ENCODE measurements at regions not wholly inside any gene's neighbourhood (a gene's known extent, or its start where the extent isn't known, plus 50 kb on each side); places are given as distances from the start of the nearest gene placed in this dataset.

- DNase-seq (no peak), FAIRE-seq (no peak)
- Histone ChIP-seq H3K27ac (ENCODE audit: low read depth in 2 of 2, low read length in 2 of 2) (no peak overlapping the region), H3K36me3 (ENCODE audit: control insufficient read depth in 2 of 3, insufficient read depth in 3 of 3, low read length in 3 of 3) (no peaks in the 10 kb centered on the region), H3K9ac (ENCODE audit: low read length in 3 of 3) (no peak overlapping the region), H3K4me3 (ENCODE audit: low read length in 3 of 3) (peak overlapping the region in 1 of 3 donors; percentile 23), H3K9me3 (ENCODE audit: control insufficient read depth in 2 of 3, insufficient read depth in 1 of 3, low read length in 3 of 3) (no peaks in the 10 kb centered on the region), H3K4me1 (ENCODE audit: control insufficient read depth in 2 of 3, insufficient read depth in 2 of 3, low read depth in 1 of 3, low read length in 3 of 3) (no peaks in the 10 kb centered on the region), H3K27me3 (ENCODE audit: control insufficient read depth, insufficient read depth, low read length) (no peaks in the 10 kb centered on the region)
- intact Hi-C loops (cut with DNase I) = no loop called here
- TF ChIP-seq CTCF (IDR thresholded peaks at IDR 0.05; ENCODE audit: borderline replicate concordance, extremely low read depth, insufficient read depth) = no peak
These were observed 351.1 kb downstream of the MIAT start for GRCh38 chr22:27008454-27008853.

- DNase-seq = no peak
- no peaks in the 10 kb centered on the region for H3K27me3 ChIP-seq (ENCODE audit: control insufficient read depth, insufficient read depth, low read length)
- H3K9me3 ChIP-seq (ENCODE audit: control insufficient read depth in 2 of 3, insufficient read depth in 1 of 3, low read length in 3 of 3) = peaks cover 0 to 5% (median 2%) of the 10 kb centered on the region in 3 donors
- intact Hi-C loops (cut with DNase I) = no loop called here
- no peaks in the 10 kb centered on the region for H3K36me3 ChIP-seq (ENCODE audit: control insufficient read depth in 2 of 3, insufficient read depth in 3 of 3, low read length in 3 of 3)
- no peak for TF ChIP-seq CTCF (IDR thresholded peaks at IDR 0.05; ENCODE audit: borderline replicate concordance, extremely low read depth, insufficient read depth)
- no peak overlapping the region for H3K9ac ChIP-seq (ENCODE audit: low read length in 3 of 3)
- no peaks in the 10 kb centered on the region for H3K4me1 ChIP-seq (ENCODE audit: control insufficient read depth in 2 of 3, insufficient read depth in 2 of 3, low read depth in 1 of 3, low read length in 3 of 3)
- H3K4me3 ChIP-seq (ENCODE audit: low read length in 3 of 3) = no peak overlapping the region
- no peak overlapping the region for H3K27ac ChIP-seq (ENCODE audit: low read depth in 2 of 2, low read length in 2 of 2)
- FAIRE-seq = no peak
These were observed 353.7 kb downstream of the MIAT start for GRCh38 chr22:27011133-27011532.

GRCh38 chr22:27011717-27012116 lies 354.3 kb downstream of the MIAT start:
- Histone ChIP-seq H3K9me3 (ENCODE audit: control insufficient read depth in 2 of 3, insufficient read depth in 1 of 3, low read length in 3 of 3) (peaks cover 0 to 5% (median 2%) of the 10 kb centered on the region in 3 donors), H3K9ac (ENCODE audit: low read length in 3 of 3) (no peak overlapping the region), H3K4me1 (ENCODE audit: control insufficient read depth in 2 of 3, insufficient read depth in 2 of 3, low read depth in 1 of 3, low read length in 3 of 3) (no peaks in the 10 kb centered on the region), H3K4me3 (ENCODE audit: low read length in 3 of 3) (no peak overlapping the region), H3K36me3 (ENCODE audit: control insufficient read depth in 2 of 3, insufficient read depth in 3 of 3, low read length in 3 of 3) (no peaks in the 10 kb centered on the region), H3K27me3 (ENCODE audit: control insufficient read depth, insufficient read depth, low read length) (no peaks in the 10 kb centered on the region), H3K27ac (ENCODE audit: low read depth in 2 of 2, low read length in 2 of 2) (no peak overlapping the region)
- TF ChIP-seq CTCF (IDR thresholded peaks at IDR 0.05; ENCODE audit: borderline replicate concordance, extremely low read depth, insufficient read depth) = no peak
- intact Hi-C loops (cut with DNase I) = no loop called here
- FAIRE-seq (no peak), DNase-seq (no peak)

GRCh38 chr22:27019827-27020226 lies 362.4 kb downstream of the MIAT start:
- Histone ChIP-seq H3K27ac (ENCODE audit: low read depth in 2 of 2, low read length in 2 of 2) (no peak overlapping the region), H3K36me3 (ENCODE audit: control insufficient read depth in 2 of 3, insufficient read depth in 3 of 3, low read length in 3 of 3) (no peaks in the 10 kb centered on the region), H3K9me3 (ENCODE audit: control insufficient read depth in 2 of 3, insufficient read depth in 1 of 3, low read length in 3 of 3) (no peaks in the 10 kb centered on the region), H3K4me1 (ENCODE audit: control insufficient read depth in 2 of 3, insufficient read depth in 2 of 3, low read depth in 1 of 3, low read length in 3 of 3) (no peaks in the 10 kb centered on the region), H3K4me3 (ENCODE audit: low read length in 3 of 3) (no peak overlapping the region), H3K27me3 (ENCODE audit: control insufficient read depth, insufficient read depth, low read length) (no peaks in the 10 kb centered on the region), H3K9ac (ENCODE audit: low read length in 3 of 3) (no peak overlapping the region)
- no peak for FAIRE-seq
- intact Hi-C loops (cut with DNase I) = no loop called here
- DNase-seq = no peak
- no peak for TF ChIP-seq CTCF (IDR thresholded peaks at IDR 0.05; ENCODE audit: borderline replicate concordance, extremely low read depth, insufficient read depth)

Measured in kidney (tissue), 13 donors.